HS-5 (cell line): ENCODE measurements at regions not wholly inside any gene's neighbourhood (a gene's known extent, or its start where the extent isn't known, plus 50 kb on each side); places are given as distances from the start of the nearest gene placed in this dataset.
"Not testable (repeated sequence)": the region's sequence is repeated elsewhere in the genome, so short reads cannot be mapped to it uniquely, and the experiment has no call there.

ENCODE experiments used
- DNase-seq: peaks from one replicate; pipeline ENCODE4 v3.0.0-alpha.2; 2012; ENCODE audit warnings: low read depth

GRCh38 chrX:137646472-137646871 is 80.5 kb downstream of the ZIC3 start:
- no peak for DNase-seq

GRCh38 chrX:137651647-137652046 is 85.7 kb downstream of the ZIC3 start:
- DNase-seq: no peak

DNA sequence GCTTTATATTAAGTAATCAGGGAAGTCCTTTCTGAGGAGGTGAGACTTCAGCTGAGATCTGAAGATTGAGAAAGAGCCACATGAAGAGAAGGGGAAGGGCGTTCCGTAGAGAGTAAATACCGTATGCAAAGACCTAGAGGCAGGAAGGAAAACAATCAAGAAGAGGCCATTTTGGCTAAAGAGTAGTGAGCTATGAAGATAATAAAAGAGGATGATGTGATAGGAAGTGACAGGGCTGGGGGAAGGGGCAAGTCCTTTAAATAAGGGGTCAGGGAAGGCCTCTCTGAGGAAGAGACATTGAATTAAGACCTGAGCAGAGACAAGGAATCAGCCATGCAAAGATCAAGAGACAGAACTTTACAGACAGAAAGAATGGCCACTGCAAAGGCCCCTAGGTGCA is 86.2 kb downstream of the ZIC3 start:
- DNase-seq: no peak

GRCh38 chrX:137654481-137654880 is 88.6 kb downstream of the ZIC3 start:
- DNase-seq: no peak

GRCh38 chrX:137667776-137668175 is 101.8 kb downstream of the ZIC3 start:
- no peak for DNase-seq

DNA sequence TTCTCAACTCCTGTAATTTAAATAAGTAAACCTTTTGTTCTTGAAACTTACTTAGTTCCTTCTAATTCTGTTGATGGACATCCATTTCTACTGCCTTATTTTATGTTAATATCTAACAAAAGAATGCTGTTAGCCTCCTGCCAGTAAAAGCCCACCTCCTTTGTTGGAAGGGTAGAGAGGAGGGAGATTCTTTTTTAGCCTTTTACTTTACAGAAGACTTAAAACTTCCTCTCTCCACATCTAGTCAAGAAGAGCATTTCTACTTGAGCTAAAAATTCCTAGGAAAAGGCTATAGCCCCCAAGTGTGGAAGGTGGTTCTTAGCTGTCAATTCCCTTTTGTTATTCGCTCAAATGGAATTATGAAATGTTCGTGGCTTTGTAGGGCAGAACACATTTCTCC is 118.7 kb downstream of the ZIC3 start:
- DNase-seq: no peak

GRCh38 chrX:137695417-137695816 is 129.5 kb downstream of the ZIC3 start:
- no peak for DNase-seq

DNA sequence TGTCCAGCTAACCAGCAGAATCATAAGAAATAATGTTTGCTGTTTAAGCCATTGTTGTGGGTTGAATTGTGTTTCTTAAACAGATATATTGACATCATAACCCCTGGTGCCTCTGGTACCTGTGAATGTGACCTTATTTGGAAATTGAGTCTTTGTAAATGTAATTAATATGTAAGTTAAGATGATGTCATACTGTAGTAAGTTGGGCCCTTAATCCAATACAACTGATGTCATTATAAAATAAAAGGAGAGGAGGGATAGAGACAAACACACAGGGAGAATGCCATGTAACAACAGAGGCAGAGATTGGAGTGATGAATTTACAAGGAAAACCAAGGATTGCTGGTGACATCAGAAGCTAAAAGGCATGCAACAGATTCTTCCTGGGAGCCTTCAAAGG is 141.4 kb downstream of the ZIC3 start:
- no peak for DNase-seq

DNA sequence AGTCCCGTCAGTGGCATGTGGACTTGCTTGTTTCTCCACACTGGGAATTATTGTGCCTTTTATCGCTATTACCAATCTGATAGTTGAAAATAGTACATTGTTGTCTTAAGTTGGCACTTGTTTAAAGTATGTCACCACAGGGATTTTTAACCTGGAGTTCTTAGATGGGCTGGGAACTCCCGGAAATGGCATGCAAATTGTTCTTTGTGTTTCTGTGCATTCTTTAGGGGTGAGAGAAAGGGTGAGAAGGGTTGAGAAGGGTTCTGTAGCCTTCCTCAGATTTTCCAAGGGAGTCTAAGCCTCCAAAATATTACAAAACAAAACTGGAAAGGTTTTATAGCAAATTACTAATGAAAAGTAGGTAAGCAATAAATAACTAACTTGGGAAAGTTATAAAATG is 176.9 kb downstream of the ZIC3 start:
- DNase-seq: no peak

- no peak for DNase-seq
These were observed 177.5 kb downstream of the ZIC3 start for GRCh38 chrX:137743414-137743813.

DNA sequence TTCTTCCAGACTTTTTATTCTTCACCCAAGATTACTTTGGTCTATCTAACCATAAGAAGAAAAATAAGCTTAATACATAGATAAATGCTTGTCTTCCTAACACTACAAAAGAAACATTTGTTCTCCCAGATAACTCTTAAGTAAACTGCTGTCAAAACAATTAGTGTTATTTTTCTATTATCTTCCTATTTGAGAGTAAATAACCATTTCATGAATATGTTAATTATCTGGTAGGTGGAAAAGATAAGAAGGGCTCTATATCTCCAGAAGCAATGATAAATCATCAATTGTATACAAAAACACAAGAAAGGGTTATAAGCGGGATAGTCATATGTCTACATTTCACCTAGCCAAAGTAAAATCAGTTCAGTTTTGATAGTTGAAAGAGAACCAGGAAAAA is 180.4 kb downstream of the ZIC3 start:
- no peak for DNase-seq

GRCh38 chrX:137747244-137748043 is 181.5 kb downstream of the ZIC3 start:
- no peak for DNase-seq

GRCh38 chrX:137748827-137749226 is 182.9 kb downstream of the ZIC3 start:
- DNase-seq: no peak

DNA sequence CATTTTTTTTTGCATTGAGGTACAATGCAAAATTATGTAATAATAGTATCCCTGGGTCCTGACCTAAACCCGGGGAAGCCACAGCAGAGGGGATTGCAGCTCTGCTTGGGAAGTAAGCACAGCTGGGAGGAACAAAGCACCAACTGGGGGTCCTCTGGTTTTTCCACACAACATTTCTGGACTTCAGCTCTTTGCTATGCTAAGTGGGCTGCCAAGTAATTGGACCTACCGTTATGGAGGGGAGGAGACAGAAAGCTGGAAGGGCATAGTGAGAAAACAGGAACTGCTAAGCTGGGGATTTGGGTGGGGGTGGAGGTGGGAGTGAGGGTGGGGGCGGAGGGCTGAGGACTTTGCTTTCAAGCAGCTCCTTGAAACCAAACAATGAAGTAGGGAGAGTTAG is 183.3 kb downstream of the ZIC3 start:
- DNase-seq: no peak

- DNase-seq: no peak
These were observed 205.6 kb downstream of the ZIC3 start for GRCh38 chrX:137771537-137771936.

DNA sequence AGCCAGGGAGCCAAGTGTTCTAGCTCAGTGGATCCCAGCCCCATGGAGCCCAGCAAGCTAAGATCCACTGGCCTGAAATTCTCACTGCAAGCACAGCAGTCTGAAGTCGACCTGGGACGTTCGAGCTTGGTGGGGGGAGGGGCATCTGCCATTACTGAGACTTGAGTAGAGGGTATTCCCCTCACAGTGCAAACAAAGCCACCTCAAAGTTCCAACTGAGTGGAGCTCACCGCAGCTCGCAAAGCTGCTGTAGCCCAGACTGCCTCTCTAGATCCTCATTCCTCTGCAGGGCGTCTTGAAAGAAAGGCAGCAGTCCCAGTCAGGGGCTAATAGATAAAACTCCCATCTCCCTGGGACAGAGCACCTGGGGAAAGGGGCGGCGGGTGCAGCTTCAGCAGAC is 226.3 kb downstream of the ZIC3 start:
- no peak for DNase-seq

GRCh38 chrX:137797926-137798325 is 232.0 kb downstream of the ZIC3 start:
- DNase-seq: not testable (repeated sequence)

GRCh38 chrX:137823257-137823656 is 257.3 kb downstream of the ZIC3 start:
- no peak for DNase-seq

GRCh38 chrX:137847376-137847775 is 281.4 kb downstream of the ZIC3 start:
- no peak for DNase-seq

- no peak for DNase-seq
These were observed 282.5 kb downstream of the ZIC3 start for GRCh38 chrX:137848266-137848905.

DNA sequence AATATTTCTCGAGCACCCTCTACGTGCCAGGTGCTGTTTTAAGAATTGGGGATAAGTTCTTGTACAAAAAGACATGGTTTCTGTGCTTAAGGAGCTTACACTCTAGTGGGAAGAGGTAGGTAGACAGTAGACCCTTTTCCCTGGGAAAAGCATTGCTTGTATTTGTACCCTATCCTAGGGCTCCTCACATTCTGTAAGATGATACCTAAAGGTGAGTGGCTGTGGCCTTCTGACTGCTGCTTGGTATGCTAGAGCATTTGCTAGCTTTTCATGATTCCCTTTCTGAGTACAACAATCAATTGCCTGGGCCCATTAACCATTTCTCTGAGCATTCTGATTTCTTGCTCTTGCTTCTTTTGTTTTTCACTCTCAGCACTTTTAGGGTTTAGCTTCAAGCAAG is 286.6 kb downstream of the ZIC3 start:
- DNase-seq: no peak

DNA sequence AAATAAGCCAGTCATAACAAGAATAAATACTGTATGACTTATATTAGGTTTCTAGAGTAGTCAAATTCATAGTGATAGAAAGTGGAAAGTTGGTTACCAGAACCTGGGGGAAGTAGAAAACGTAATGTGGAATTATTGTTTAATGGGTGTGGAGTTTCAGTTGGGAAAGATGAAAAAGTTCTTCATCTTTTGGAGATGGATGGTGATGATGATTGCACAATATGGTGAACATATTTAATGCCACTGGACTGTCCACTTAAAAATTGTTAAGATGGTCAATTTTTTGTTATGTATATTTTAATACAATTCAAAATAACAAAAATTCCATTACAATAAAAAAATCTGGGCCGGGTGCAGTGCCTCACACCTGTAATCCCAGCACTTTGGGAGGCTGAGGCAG is 289.6 kb downstream of the ZIC3 start:
- no peak for DNase-seq

DNA sequence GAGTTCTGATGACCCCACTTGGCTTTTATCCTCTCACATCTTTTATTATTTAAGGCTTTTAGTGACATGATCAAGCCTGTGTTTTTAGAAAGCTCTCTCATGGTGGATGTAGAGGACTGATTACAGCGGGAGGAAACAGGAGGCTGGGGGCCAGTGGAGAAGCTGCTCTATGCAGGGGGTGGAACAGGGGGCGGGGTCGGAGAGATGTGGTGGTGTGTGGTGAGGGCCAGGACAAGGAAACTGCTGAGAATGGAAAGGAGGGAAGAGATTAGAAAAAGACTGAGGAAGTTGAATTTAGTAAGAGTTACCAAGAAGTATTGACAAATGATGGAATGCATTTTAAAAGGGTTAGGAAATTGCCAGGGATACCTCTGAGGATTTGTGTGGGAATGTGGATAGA is 292.2 kb downstream of the ZIC3 start:
- DNase-seq: no peak

DNA sequence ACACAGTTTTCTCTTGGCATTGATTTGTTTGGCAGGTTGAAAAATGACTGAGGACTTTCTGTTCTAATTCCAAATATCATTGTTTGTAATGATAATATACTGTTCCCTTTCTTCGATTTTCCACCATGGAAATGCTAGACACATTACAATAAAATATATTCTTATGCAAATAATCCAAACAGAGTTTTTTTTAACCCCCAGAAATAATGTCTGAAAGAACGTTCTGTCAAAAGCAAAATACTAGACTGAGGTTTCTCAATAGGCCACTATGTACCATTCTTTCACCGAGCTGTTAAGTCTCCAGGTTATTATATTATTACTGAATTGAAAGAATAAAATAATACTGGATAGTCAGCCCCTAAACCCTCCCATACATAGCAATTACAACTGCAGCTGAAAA is 312.5 kb downstream of the ZIC3 start:
- no peak for DNase-seq
